Body of pancreas (tissue), 4 donors: ENCODE measurements at regions not wholly inside any gene's neighbourhood (a gene's known extent, or its start where the extent isn't known, plus 50 kb on each side); places are given as distances from the start of the nearest gene placed in this dataset.

Source experiments
- CTCF ChIP-seq, 7 experiments: fragments of 450-650 bp in 4 of 7; fragments of 200-600 bp in 3 of 7; sonication (generic) in 3 of 7; IDR thresholded peaks; one replicate each; pipeline ENCODE4 v1.5.1; 2016 to 2019; ENCODE audit warnings: antibody characterized with exemption in 7 of 7
- POLR2A ChIP-seq, 3 donors: fragments of 450-650 bp; IDR thresholded peaks; one replicate each; pipeline ENCODE4 v1.6.1; 2016; ENCODE audit warnings: antibody characterized with exemption in 3 of 3, mild to moderate bottlenecking in 2 of 3

- TF ChIP-seq CTCF (IDR thresholded peaks at IDR 0.05) (no peak), POLR2A (IDR thresholded peaks at IDR 0.05) (no peak)
These were observed 114.6 kb upstream of the KCNAB1 start for GRCh38 chr3:156005736-156006135.
